WTC11 (cell line): ENCODE measurements at regions not wholly inside any gene's neighbourhood (a gene's known extent, or its start where the extent isn't known, plus 50 kb on each side); places are given as distances from the start of the nearest gene placed in this dataset.

Experiments
- ATAC-seq: fragments of 200-7000 bp; cut with Tn5 transposase; 2 replicates; pipeline ENCODE4 v1.10.0; 2021; ENCODE audit warnings: mild to moderate bottlenecking, moderate library complexity
- CTCF ChIA-PET: fragments of 300-600 bp; sonication (Branson Sonifier 250); formaldehyde crosslinking; loops from one replicate; lab custom pipeline; 2021; ENCODE audit warnings: antibody characterized with exemption; lab: Charles Lee
- POLR2A ChIA-PET: fragments of 350-600 bp; sonication (Branson Sonifier 250); formaldehyde crosslinking; loops from one replicate; lab custom pipeline; 2021; ENCODE audit warnings: antibody characterized with exemption; lab: Charles Lee
- DNase-seq: peaks from one replicate; pipeline ENCODE4 v3.0.0; 2021; ENCODE audit warnings: low spot score
- H3K27ac Mint-ChIP-seq: 2 replicates; pipeline ENCODE4 v1.8.0; 2021; ENCODE audit warnings: mixed read lengths
- H3K27me3 Mint-ChIP-seq: 2 replicates; pipeline ENCODE4 v1.8.0; 2021; ENCODE audit warnings: low read depth, mild to moderate bottlenecking, moderate library complexity, mixed read lengths
- H3K36me3 Mint-ChIP-seq: 2 replicates; pipeline ENCODE4 v1.8.0; 2021; ENCODE audit warnings: mixed read lengths
- H3K4me1 Mint-ChIP-seq: 2 replicates; pipeline ENCODE4 v1.8.0; 2022; ENCODE audit warnings: mixed read lengths
- H3K4me3 Mint-ChIP-seq: 2 replicates; pipeline ENCODE4 v1.8.0; 2021; ENCODE audit warnings: mild to moderate bottlenecking, moderate library complexity, mixed read lengths
- H3K9me3 Mint-ChIP-seq: 2 replicates; pipeline ENCODE4 v1.8.0; 2021; ENCODE audit warnings: mixed read lengths
- E2F1 ChIP-seq: sonication (generic); formaldehyde crosslinking; IDR thresholded peaks from 2 replicates; pipeline ENCODE4 v1.8.0; 2022; ENCODE audit warnings: mild to moderate bottlenecking, missing genetic modification reagents
- ELF4 ChIP-seq: sonication (generic); formaldehyde crosslinking; IDR thresholded peaks from 2 replicates; pipeline ENCODE4 v1.8.1; 2022; ENCODE audit warnings: low read depth, mild to moderate bottlenecking, moderate library complexity, missing genetic modification reagents
- ESRRA ChIP-seq: sonication (generic); formaldehyde crosslinking; IDR thresholded peaks from 2 replicates; pipeline ENCODE4 v1.8.1; 2022; ENCODE audit warnings: mild to moderate bottlenecking, missing genetic modification reagents, borderline replicate concordance
- FOXP4 ChIP-seq: sonication (generic); formaldehyde crosslinking; IDR thresholded peaks from 2 replicates; pipeline ENCODE4 v1.8.0; 2022; ENCODE audit warnings: mild to moderate bottlenecking, missing genetic modification reagents
- GRHL2 ChIP-seq: fragments of 250-450 bp; sonication (Bioruptor Pico); IDR thresholded peaks from 2 replicates; pipeline ENCODE4 v1.8.0; 2022; ENCODE audit warnings: mild to moderate bottlenecking, moderate library complexity; ENCODE audit not compliant: insufficient replicate concordance, severe bottlenecking
- HMGA2 ChIP-seq: fragments of 250-450 bp; sonication (Bioruptor Pico); IDR thresholded peaks from 2 replicates; pipeline ENCODE4 v1.4.0; 2021; ENCODE audit warnings: mild to moderate bottlenecking, moderate library complexity
- NFE2L1 ChIP-seq: sonication (generic); formaldehyde crosslinking; IDR thresholded peaks from 2 replicates; pipeline ENCODE4 v1.8.1; 2023; ENCODE audit warnings: missing genetic modification reagents
- NFYB ChIP-seq: sonication (generic); formaldehyde crosslinking; conservative IDR thresholded peaks from 2 replicates; pipeline ENCODE4 v1.8.0; 2022; ENCODE audit warnings: low read depth, missing genetic modification reagents
- NR3C1 ChIP-seq: sonication (generic); formaldehyde crosslinking; conservative IDR thresholded peaks from 2 replicates; pipeline ENCODE4 v1.8.1; 2023; ENCODE audit warnings: low read depth, mild to moderate bottlenecking, missing genetic modification reagents
- OVOL2 ChIP-seq: fragments of 250-450 bp; sonication (Bioruptor Pico); IDR thresholded peaks from 2 replicates; pipeline ENCODE4 v1.9.0; 2021; ENCODE audit warnings: mild to moderate bottlenecking, borderline replicate concordance
- SMAD4 ChIP-seq: sonication (generic); formaldehyde crosslinking; IDR thresholded peaks from 2 replicates; pipeline ENCODE4 v1.8.0; 2022; ENCODE audit warnings: mild to moderate bottlenecking, missing genetic modification reagents
- ZNF263 ChIP-seq: sonication (generic); formaldehyde crosslinking; IDR thresholded peaks from 2 replicates; pipeline ENCODE4 v1.8.1; 2022; ENCODE audit warnings: low read depth, mild to moderate bottlenecking, moderate library complexity, missing genetic modification reagents
- ZNF671 ChIP-seq: fragments of 250-450 bp; sonication (Bioruptor Pico); IDR thresholded peaks from 2 replicates; pipeline ENCODE4 v1.8.0; 2021; ENCODE audit warnings: mild to moderate bottlenecking
- TF ChIP-seq, protein P1 (sequence below): sonication (generic); formaldehyde crosslinking; IDR thresholded peaks from 2 replicates; pipeline ENCODE4 v1.8.0; 2023; ENCODE audit warnings: missing genetic modification reagents
- TF ChIP-seq, protein P2 (sequence below): fragments of 250-450 bp; sonication (Bioruptor Pico); IDR thresholded peaks from 2 replicates; pipeline ENCODE4 v1.9.0; 2021; ENCODE audit warnings: mild to moderate bottlenecking, borderline replicate concordance
- TF ChIP-seq, protein P3 (sequence below): sonication (generic); formaldehyde crosslinking; IDR thresholded peaks from 2 replicates; pipeline ENCODE4 v1.8.0; 2023; ENCODE audit warnings: missing genetic modification reagents, mild to moderate bottlenecking, borderline replicate concordance
- TF ChIP-seq, protein P4 (sequence below): sonication (generic); formaldehyde crosslinking; IDR thresholded peaks from 2 replicates; pipeline ENCODE4 v1.8.1; 2022; ENCODE audit warnings: mild to moderate bottlenecking, moderate library complexity, missing genetic modification reagents
- TF ChIP-seq, protein P5 (sequence below): sonication (generic); formaldehyde crosslinking; IDR thresholded peaks from 2 replicates; pipeline ENCODE4 v1.8.1; 2022; ENCODE audit warnings: missing genetic modification reagents, borderline replicate concordance

GRCh38 chr1:181221078-181221477, 132.6 kb downstream of the IER5 start:
- peaks cover 35% of the 10 kb centered on the region for H3K9me3 Mint-ChIP-seq
- H3K27ac Mint-ChIP-seq = no peak overlapping the region

More at GRCh38 chr1:181221078-181221477, 132.6 kb downstream of the IER5 start:
- TF ChIP-seq ESRRA (CRISPR knock-in tag) = no peak
- no peak for TF ChIP-seq ZNF671 (CRISPR knock-in tag)
- TF ChIP-seq GRHL2 (CRISPR knock-in tag) = no peak
- TF ChIP-seq HMGA2 (CRISPR knock-in tag) = no peak
- TF ChIP-seq ZNF263 = no peak
- TF ChIP-seq E2F1 (CRISPR knock-in tag) = no peak
- no peak for TF ChIP-seq NR3C1
- TF ChIP-seq, protein P1, sequence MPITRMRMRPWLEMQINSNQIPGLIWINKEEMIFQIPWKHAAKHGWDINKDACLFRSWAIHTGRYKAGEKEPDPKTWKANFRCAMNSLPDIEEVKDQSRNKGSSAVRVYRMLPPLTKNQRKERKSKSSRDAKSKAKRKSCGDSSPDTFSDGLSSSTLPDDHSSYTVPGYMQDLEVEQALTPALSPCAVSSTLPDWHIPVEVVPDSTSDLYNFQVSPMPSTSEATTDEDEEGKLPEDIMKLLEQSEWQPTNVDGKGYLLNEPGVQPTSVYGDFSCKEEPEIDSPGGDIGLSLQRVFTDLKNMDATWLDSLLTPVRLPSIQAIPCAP (CRISPR knock-in tag) = no peak
- no peak for TF ChIP-seq OVOL2
- no peak for TF ChIP-seq ELF4 (CRISPR knock-in tag)
- no peak for TF ChIP-seq NFE2L1 (CRISPR knock-in tag)
- TF ChIP-seq, protein P2, sequence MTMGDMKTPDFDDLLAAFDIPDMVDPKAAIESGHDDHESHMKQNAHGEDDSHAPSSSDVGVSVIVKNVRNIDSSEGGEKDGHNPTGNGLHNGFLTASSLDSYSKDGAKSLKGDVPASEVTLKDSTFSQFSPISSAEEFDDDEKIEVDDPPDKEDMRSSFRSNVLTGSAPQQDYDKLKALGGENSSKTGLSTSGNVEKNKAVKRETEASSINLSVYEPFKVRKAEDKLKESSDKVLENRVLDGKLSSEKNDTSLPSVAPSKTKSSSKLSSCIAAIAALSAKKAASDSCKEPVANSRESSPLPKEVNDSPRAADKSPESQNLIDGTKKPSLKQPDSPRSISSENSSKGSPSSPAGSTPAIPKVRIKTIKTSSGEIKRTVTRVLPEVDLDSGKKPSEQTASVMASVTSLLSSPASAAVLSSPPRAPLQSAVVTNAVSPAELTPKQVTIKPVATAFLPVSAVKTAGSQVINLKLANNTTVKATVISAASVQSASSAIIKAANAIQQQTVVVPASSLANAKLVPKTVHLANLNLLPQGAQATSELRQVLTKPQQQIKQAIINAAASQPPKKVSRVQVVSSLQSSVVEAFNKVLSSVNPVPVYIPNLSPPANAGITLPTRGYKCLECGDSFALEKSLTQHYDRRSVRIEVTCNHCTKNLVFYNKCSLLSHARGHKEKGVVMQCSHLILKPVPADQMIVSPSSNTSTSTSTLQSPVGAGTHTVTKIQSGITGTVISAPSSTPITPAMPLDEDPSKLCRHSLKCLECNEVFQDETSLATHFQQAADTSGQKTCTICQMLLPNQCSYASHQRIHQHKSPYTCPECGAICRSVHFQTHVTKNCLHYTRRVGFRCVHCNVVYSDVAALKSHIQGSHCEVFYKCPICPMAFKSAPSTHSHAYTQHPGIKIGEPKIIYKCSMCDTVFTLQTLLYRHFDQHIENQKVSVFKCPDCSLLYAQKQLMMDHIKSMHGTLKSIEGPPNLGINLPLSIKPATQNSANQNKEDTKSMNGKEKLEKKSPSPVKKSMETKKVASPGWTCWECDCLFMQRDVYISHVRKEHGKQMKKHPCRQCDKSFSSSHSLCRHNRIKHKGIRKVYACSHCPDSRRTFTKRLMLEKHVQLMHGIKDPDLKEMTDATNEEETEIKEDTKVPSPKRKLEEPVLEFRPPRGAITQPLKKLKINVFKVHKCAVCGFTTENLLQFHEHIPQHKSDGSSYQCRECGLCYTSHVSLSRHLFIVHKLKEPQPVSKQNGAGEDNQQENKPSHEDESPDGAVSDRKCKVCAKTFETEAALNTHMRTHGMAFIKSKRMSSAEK = no peak
- TF ChIP-seq, protein P3, sequence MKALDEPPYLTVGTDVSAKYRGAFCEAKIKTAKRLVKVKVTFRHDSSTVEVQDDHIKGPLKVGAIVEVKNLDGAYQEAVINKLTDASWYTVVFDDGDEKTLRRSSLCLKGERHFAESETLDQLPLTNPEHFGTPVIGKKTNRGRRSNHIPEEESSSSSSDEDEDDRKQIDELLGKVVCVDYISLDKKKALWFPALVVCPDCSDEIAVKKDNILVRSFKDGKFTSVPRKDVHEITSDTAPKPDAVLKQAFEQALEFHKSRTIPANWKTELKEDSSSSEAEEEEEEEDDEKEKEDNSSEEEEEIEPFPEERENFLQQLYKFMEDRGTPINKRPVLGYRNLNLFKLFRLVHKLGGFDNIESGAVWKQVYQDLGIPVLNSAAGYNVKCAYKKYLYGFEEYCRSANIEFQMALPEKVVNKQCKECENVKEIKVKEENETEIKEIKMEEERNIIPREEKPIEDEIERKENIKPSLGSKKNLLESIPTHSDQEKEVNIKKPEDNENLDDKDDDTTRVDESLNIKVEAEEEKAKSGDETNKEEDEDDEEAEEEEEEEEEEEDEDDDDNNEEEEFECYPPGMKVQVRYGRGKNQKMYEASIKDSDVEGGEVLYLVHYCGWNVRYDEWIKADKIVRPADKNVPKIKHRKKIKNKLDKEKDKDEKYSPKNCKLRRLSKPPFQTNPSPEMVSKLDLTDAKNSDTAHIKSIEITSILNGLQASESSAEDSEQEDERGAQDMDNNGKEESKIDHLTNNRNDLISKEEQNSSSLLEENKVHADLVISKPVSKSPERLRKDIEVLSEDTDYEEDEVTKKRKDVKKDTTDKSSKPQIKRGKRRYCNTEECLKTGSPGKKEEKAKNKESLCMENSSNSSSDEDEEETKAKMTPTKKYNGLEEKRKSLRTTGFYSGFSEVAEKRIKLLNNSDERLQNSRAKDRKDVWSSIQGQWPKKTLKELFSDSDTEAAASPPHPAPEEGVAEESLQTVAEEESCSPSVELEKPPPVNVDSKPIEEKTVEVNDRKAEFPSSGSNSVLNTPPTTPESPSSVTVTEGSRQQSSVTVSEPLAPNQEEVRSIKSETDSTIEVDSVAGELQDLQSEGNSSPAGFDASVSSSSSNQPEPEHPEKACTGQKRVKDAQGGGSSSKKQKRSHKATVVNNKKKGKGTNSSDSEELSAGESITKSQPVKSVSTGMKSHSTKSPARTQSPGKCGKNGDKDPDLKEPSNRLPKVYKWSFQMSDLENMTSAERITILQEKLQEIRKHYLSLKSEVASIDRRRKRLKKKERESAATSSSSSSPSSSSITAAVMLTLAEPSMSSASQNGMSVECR (CRISPR knock-in tag) = no peak
- TF ChIP-seq, protein P4, sequence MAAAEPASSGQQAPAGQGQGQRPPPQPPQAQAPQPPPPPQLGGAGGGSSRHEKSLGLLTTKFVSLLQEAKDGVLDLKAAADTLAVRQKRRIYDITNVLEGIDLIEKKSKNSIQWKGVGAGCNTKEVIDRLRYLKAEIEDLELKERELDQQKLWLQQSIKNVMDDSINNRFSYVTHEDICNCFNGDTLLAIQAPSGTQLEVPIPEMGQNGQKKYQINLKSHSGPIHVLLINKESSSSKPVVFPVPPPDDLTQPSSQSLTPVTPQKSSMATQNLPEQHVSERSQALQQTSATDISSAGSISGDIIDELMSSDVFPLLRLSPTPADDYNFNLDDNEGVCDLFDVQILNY (CRISPR knock-in tag) = no peak
- TF ChIP-seq, protein P5, sequence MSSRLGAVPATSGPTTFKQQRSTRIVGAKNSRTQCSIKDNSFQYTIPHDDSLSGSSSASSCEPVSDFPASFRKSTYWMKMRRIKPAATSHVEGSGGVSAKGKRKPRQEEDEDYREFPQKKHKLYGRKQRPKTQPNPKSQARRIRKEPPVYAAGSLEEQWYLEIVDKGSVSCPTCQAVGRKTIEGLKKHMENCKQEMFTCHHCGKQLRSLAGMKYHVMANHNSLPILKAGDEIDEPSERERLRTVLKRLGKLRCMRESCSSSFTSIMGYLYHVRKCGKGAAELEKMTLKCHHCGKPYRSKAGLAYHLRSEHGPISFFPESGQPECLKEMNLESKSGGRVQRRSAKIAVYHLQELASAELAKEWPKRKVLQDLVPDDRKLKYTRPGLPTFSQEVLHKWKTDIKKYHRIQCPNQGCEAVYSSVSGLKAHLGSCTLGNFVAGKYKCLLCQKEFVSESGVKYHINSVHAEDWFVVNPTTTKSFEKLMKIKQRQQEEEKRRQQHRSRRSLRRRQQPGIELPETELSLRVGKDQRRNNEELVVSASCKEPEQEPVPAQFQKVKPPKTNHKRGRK = no peak
- no peak for TF ChIP-seq FOXP4 (CRISPR knock-in tag)
- no peak for TF ChIP-seq NFYB
- no peak for TF ChIP-seq SMAD4 (CRISPR knock-in tag)
- TF ChIP-seq, all 79 proteins: peak for 0
- no peaks in the 10 kb centered on the region; the same call in 1 of the 2 replicates for H3K27me3 Mint-ChIP-seq
- no peak overlapping the region for H3K4me3 Mint-ChIP-seq
- ChIA-PET CTCF (no interaction called here), POLR2A (no interaction called here)
- ATAC-seq = no peak
- DNase-seq = no peak
- H3K36me3 Mint-ChIP-seq = peaks cover 12% of the 10 kb centered on the region
- H3K4me1 Mint-ChIP-seq = peaks cover 27% of the 10 kb centered on the region
